HG02763 (cell line): ENCODE measurements at regions not wholly inside any gene's neighbourhood (a gene's known extent, or its start where the extent isn't known, plus 50 kb on each side); places are given as distances from the start of the nearest gene placed in this dataset.
"Not testable (repeated sequence)": the region's sequence is repeated elsewhere in the genome, so short reads cannot be mapped to it uniquely, and the experiment has no call there.

Experiments
- ATAC-seq: cut with Tn5 transposase; IDR thresholded peaks from one replicate; pipeline ENCODE4 v1.9.1; 2021; ENCODE audit warnings: mild to moderate bottlenecking, moderate library complexity; ENCODE audit not compliant: unreplicated experiment

DNA sequence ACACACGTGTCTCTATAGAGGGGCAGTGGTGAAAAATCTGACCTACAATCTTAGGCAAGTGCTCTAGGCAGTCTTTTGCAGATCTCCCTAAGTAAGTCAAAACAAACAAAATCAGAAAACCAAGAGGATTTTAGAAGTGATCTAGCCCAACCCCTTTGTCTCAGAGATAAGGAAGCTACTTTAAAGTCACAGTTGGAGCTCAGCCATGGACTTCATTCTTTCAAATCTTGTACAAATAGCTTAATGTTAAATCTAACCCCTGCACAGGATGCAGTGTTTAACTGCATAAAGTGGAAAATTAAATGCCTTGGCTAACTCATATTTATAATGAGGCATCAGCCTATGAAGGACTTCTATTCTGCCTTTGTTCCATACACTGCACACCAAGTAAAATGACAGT lies 135.1 kb upstream of the RFX3 start:
- no peak for ATAC-seq

GRCh38 chr9:3659647-3660046 lies 133.8 kb upstream of the RFX3 start:
- ATAC-seq, result no peak

DNA sequence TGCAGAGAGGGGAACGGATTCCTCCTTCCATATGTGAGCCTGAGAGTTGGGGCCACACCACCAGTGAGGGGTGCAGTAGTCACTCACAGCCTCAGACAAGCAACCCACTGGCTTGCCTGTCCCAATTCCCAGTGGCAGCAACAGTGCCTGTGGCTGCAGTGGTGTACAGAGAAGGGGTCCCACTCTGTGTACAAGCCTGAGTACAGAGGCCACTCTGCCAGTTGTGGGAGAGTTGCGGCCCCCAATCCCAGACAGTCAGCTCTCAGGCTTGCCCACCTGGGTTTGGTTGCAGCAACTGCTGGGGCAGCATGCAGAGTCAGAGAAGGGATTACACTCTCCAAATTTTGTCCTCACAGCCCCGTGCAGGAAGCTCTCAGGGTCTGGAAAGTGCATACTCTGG lies 133.2 kb upstream of the RFX3 start:
- ATAC-seq, result no peak

GRCh38 chr9:3656224-3656623 lies 130.4 kb upstream of the RFX3 start:
- ATAC-seq, result no peak

- no peak for ATAC-seq
Observed at GRCh38 chr9:3650994-3651622, 125.3 kb upstream of the RFX3 start.

GRCh38 chr9:3648722-3649246 lies 123.0 kb upstream of the RFX3 start:
- no peak for ATAC-seq

GRCh38 chr9:3648266-3648665 lies 122.5 kb upstream of the RFX3 start:
- ATAC-seq, result no peak

- ATAC-seq, result no peak
Observed at GRCh38 chr9:3647652-3648051, 121.9 kb upstream of the RFX3 start.

DNA sequence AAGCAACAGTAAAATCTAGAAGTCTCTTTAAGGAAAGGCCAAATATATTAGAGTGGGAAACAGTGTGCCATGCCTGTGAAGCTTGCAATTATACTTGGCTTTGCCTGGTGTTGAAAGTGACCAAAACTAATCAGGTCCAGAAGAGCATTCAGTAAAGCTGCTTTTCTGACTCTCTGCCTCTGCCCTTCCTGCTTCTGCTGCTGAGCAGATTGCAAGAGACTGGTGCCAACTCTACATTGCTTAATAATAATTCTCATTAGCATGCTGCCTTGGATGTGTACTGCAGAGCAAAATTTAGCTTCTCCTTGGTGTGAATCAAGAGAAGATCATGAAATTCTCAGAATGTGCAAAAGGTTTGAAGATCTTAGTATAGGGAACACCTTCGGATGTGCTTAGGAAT lies 120.4 kb upstream of the RFX3 start:
- no peak for ATAC-seq

DNA sequence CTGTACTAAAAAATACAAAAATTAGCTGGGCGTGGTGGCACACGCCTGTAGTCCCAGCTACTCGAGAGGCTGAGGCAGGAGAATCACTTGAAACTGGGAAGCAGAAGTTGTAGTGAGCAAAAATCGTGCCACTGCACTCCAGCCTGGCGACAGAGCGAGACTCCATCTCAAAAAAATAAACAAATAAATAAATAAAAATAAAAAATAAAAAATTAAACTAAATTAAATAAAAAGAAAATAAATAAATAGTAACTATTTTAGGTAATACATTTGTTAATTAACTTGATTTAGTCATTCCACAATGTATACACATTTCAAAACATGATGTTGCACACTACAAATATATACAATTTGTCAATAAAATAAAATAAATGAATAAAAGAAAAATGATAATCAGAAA lies 116.3 kb upstream of the RFX3 start:
- ATAC-seq, result not testable (repeated sequence)

GRCh38 chr9:3629495-3629894 lies 103.7 kb upstream of the RFX3 start:
- no peak for ATAC-seq

DNA sequence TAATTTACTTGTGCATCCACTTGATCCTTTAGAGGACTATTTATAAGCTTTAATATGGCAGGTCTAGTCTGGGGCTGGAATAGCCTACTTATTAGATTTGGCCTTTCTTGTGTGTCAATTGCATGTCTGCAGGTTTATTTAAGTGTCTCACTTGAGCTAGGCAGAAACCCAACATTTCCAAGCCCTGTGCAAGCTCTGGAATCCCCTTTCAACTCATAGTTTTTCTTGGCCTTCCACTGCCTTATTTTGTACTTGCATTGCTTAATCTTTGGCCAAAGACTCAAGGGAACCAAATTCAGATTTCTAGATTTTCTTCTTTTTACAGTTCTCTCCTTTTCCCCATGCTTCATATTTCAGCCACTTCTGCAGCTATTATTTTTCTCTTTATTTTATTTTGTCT lies 102.4 kb upstream of the RFX3 start:
- no peak for ATAC-seq

GRCh38 chr9:3608011-3608410 lies 82.2 kb upstream of the RFX3 start:
- ATAC-seq, result peak; percentile 68

DNA sequence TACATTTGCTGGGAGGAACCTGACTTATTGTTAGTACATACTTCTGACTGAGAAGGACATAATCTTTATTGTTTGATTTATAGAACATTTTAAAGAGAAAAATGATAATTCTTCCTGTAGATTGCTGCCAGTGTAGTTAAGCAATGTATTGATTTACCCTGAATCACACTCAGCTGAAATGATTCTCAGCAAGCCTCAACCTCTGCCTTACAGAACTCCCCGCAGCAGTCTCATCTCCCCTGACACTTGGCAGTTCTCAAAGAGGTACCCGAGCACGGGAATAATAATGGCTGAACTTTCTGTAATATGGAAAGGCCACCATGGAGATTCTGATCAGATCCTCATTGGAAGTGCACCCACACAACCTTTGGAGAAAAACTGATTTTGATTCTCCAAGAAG lies 74.9 kb upstream of the RFX3 start:
- ATAC-seq, result no peak

GRCh38 chr9:3597792-3598191 lies 72.0 kb upstream of the RFX3 start:
- no peak for ATAC-seq

DNA sequence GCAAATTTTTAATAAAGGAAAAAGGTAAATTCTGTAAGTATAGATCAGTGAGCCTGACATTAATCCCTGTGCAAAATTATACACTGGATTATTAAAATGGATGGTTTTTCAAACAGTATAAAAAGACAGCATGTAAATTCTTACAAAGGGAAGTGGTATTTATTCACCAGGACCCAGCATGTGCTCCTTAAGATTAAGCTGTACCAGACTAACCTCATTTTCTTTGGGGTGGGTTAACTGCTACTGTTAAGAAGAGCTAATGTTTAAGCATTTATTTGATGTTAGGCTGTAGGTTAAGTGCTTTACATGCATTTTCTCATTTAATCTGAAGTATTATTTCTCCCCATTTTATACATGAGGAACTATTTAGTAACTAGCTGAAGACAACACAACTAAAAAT lies 60.3 kb upstream of the RFX3 start:
- ATAC-seq, result no peak

DNA sequence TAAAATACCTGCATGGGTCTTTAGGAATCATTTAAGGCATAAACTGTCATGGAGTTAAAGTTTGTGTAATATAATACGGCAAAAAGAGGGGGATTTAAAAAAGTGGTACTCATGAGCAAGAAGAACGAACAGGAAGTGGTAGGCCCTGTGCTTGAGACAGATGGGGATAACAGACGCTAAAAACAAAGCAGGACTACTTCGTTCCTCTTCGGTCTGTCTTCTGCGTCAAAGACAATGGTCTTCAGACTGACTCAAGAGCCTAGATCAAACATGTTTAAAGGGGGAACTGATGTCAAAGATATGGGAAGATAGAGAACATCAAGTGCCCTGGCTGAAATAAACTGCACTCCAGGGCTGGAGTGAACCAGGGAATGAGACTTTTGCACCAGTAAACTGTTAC lies 59.8 kb upstream of the RFX3 start:
- no peak for ATAC-seq

GRCh38 chr9:3578786-3579185 lies 53.0 kb upstream of the RFX3 start:
- ATAC-seq, result no peak

- no peak for ATAC-seq
Observed at GRCh38 chr9:3576328-3576727, 50.5 kb upstream of the RFX3 start.

DNA sequence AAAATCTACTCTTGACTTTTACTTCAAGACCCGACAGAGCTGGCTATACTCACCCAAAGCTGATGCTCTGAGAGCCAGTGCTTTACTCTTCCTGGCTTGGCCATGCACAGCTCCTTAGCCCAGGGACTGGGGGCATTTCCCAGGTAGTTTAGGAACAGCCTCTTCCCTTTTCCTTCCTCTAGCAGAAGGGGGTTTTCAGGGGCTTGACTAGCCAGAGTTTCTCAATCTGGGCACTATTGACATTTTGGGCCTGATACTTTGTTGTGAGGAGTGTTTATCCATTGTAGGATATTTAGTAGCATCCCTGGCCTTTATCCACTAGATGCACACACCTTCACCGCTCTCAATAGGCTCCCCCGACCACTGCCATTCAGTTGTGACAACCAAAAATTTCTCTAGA lies 50.0 kb upstream of the RFX3 start:
- no peak for ATAC-seq
